ENCODE measurements at regions not wholly inside any gene's neighbourhood (a gene's known extent, or its start where the extent isn't known, plus 50 kb on each side); places are given as distances from the start of the nearest gene placed in this dataset.

GRCh38 chr9:87160148-87161102 is 213.1 kb upstream of the GAS1 start:
- Histone ChIP-seq H3K9ac (ENCODE audit: low read depth, low read length) (peak overlapping the region; percentile 63), H3K27me3 (ENCODE audit: control insufficient read depth, insufficient read depth, low read length) (no peaks in the 10 kb centered on the region), H3K4me3 (ENCODE audit: low read length) (no peak overlapping the region), H3K4me2 (ENCODE audit: low read length) (peak overlapping the region; percentile 38), H3K9me3 (replicated peaks; ENCODE audit: low read length) (no peaks in the 10 kb centered on the region), H3K36me3 (ENCODE audit: insufficient read depth, low read length) (no peaks in the 10 kb centered on the region), H3K4me1 (ENCODE audit: control insufficient read depth, insufficient read depth, low read length) (peaks cover 45% of the 10 kb centered on the region)

GRCh38 chr9:87167161-87167560 is 219.9 kb upstream of the GAS1 start:
- Histone ChIP-seq H3K36me3 (ENCODE audit: insufficient read depth, low read length) (no peaks in the 10 kb centered on the region), H3K27me3 (ENCODE audit: control insufficient read depth, insufficient read depth, low read length) (no peaks in the 10 kb centered on the region), H3K4me3 (ENCODE audit: low read length) (no peak overlapping the region), H3K4me1 (ENCODE audit: control insufficient read depth, insufficient read depth, low read length) (no peaks in the 10 kb centered on the region), H3K4me2 (ENCODE audit: low read length) (no peak overlapping the region), H3K9ac (ENCODE audit: low read depth, low read length) (no peak overlapping the region), H3K9me3 (replicated peaks; ENCODE audit: low read length) (no peaks in the 10 kb centered on the region)

DNA sequence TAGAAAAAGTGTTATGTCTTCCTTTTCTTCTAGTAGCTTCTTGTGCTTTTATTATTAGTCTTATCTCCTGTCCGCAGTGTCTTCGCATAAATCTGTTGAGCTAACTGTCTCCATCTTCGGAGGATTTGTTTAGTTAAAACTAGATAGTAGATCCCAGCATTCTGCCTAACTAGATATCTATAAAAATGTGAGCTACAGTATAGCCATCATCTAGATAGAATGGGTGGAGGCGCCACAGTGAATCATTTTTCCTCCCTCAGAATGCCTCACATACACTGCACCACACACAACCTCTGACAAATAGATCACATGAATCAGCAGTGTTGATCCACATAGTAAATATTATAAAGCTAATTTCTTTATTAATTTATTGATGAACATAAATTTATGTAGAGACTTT is 220.3 kb upstream of the GAS1 start:
- no peak overlapping the region for H3K4me2 ChIP-seq (ENCODE audit: low read length)
- no peaks in the 10 kb centered on the region for H3K36me3 ChIP-seq (ENCODE audit: insufficient read depth, low read length)
- no peak overlapping the region for H3K9ac ChIP-seq (ENCODE audit: low read depth, low read length)
- H3K9me3 ChIP-seq (replicated peaks; ENCODE audit: low read length): no peaks in the 10 kb centered on the region
- no peaks in the 10 kb centered on the region for H3K27me3 ChIP-seq (ENCODE audit: control insufficient read depth, insufficient read depth, low read length)
- H3K4me3 ChIP-seq (ENCODE audit: low read length): no peak overlapping the region
- H3K4me1 ChIP-seq (ENCODE audit: control insufficient read depth, insufficient read depth, low read length): no peaks in the 10 kb centered on the region

DNA sequence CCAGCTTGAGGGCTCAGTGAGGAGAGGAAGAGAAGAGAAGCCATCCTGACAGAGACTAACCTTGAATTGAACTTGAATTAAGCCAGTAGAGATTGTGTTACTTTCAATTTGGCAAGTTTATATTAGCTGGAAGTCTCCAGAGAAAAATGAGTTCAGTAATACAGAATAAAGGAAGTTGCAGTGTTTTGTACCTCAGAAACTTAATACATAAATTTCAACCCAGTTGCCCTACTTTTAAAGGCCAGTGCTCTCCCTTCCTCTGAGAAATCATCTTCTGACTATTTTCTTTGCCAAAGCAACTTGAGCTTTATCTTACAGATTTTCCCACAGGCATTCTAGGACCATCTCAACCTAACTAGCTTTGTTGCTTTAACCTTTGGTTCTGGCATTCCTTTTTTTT is 231.0 kb upstream of the GAS1 start:
- Histone ChIP-seq H3K9me3 (replicated peaks; ENCODE audit: low read length) (no peaks in the 10 kb centered on the region), H3K9ac (ENCODE audit: low read depth, low read length) (no peak overlapping the region), H3K27me3 (ENCODE audit: control insufficient read depth, insufficient read depth, low read length) (no peaks in the 10 kb centered on the region), H3K4me1 (ENCODE audit: control insufficient read depth, insufficient read depth, low read length) (peaks cover 11% of the 10 kb centered on the region), H3K36me3 (ENCODE audit: insufficient read depth, low read length) (no peaks in the 10 kb centered on the region), H3K4me3 (ENCODE audit: low read length) (no peak overlapping the region), H3K4me2 (ENCODE audit: low read length) (no peak overlapping the region)

DNA sequence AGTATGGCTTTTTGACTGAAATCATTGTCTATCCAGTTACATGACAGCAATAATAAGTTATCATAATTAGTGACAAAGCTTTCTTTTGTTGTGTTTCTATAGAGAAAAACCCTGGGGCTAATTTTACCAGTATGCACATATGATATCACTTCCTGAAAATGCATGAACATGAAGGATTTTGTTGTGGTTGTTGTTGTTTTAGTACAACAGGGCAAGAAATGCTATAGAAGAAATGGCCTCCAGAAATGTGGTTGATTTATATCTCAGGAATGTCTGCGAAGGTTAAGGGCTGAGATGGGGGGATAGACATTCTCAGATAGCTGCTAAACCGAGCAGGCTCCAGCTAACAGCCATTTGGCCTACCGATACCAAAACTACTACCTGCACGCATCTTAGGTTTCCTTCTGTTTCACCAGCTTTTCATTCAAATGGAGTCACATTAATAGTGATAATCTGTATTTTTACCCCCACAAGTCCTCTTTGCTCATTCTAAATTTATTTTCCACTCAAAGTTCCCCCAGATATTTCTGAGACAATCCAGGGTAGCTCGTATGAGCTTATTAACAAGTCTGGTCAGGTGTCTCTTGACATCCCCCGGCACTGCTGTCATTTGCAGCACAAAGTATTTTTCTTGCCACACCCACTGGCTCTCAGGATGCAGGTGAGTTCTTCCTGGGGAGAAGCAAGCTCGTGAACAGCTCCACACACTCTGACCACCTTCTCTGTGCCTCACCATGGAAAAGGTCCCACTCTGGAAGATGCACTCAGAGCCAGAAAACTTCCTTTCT is 232.4 kb upstream of the GAS1 start:
- Histone ChIP-seq H3K9ac (ENCODE audit: low read depth, low read length) (no peak overlapping the region), H3K27me3 (ENCODE audit: control insufficient read depth, insufficient read depth, low read length) (no peaks in the 10 kb centered on the region), H3K4me3 (ENCODE audit: low read length) (no peak overlapping the region), H3K36me3 (ENCODE audit: insufficient read depth, low read length) (no peaks in the 10 kb centered on the region), H3K4me1 (ENCODE audit: control insufficient read depth, insufficient read depth, low read length) (peaks cover 20% of the 10 kb centered on the region), H3K9me3 (replicated peaks; ENCODE audit: low read length) (no peaks in the 10 kb centered on the region), H3K4me2 (ENCODE audit: low read length) (no peak overlapping the region)

GRCh38 chr9:87180361-87180760 is 233.1 kb upstream of the GAS1 start:
- H3K9ac ChIP-seq (ENCODE audit: low read depth, low read length): no peak overlapping the region
- no peak overlapping the region for H3K4me3 ChIP-seq (ENCODE audit: low read length)

GRCh38 chr9:87180841-87181240 is 233.5 kb upstream of the GAS1 start:
- no peaks in the 10 kb centered on the region for H3K36me3 ChIP-seq (ENCODE audit: insufficient read depth, low read length)
- H3K9ac ChIP-seq (ENCODE audit: low read depth, low read length): no peak overlapping the region
- H3K4me3 ChIP-seq (ENCODE audit: low read length): no peak overlapping the region
- no peak overlapping the region for H3K4me2 ChIP-seq (ENCODE audit: low read length)
- no peaks in the 10 kb centered on the region for H3K27me3 ChIP-seq (ENCODE audit: control insufficient read depth, insufficient read depth, low read length)
- H3K9me3 ChIP-seq (replicated peaks; ENCODE audit: low read length): no peaks in the 10 kb centered on the region
- peaks cover 31% of the 10 kb centered on the region for H3K4me1 ChIP-seq (ENCODE audit: control insufficient read depth, insufficient read depth, low read length)

More at GRCh38 chr9:87180361-87180760, 233.1 kb upstream of the GAS1 start:
- Histone ChIP-seq H3K36me3 (ENCODE audit: insufficient read depth, low read length) (no peaks in the 10 kb centered on the region), H3K4me1 (ENCODE audit: control insufficient read depth, insufficient read depth, low read length) (peaks cover 26% of the 10 kb centered on the region), H3K9me3 (replicated peaks; ENCODE audit: low read length) (no peaks in the 10 kb centered on the region), H3K4me2 (ENCODE audit: low read length) (no peak overlapping the region), H3K27me3 (ENCODE audit: control insufficient read depth, insufficient read depth, low read length) (no peaks in the 10 kb centered on the region)

- Histone ChIP-seq H3K4me3 (ENCODE audit: low read length) (no peak overlapping the region), H3K9me3 (replicated peaks; ENCODE audit: low read length) (no peaks in the 10 kb centered on the region), H3K4me2 (ENCODE audit: low read length) (no peak overlapping the region), H3K9ac (ENCODE audit: low read depth, low read length) (no peak overlapping the region), H3K36me3 (ENCODE audit: insufficient read depth, low read length) (no peaks in the 10 kb centered on the region), H3K4me1 (ENCODE audit: control insufficient read depth, insufficient read depth, low read length) (peaks cover 34% of the 10 kb centered on the region), H3K27me3 (ENCODE audit: control insufficient read depth, insufficient read depth, low read length) (no peaks in the 10 kb centered on the region)
These were observed 234.4 kb upstream of the GAS1 start for GRCh38 chr9:87181670-87182069.

DNA sequence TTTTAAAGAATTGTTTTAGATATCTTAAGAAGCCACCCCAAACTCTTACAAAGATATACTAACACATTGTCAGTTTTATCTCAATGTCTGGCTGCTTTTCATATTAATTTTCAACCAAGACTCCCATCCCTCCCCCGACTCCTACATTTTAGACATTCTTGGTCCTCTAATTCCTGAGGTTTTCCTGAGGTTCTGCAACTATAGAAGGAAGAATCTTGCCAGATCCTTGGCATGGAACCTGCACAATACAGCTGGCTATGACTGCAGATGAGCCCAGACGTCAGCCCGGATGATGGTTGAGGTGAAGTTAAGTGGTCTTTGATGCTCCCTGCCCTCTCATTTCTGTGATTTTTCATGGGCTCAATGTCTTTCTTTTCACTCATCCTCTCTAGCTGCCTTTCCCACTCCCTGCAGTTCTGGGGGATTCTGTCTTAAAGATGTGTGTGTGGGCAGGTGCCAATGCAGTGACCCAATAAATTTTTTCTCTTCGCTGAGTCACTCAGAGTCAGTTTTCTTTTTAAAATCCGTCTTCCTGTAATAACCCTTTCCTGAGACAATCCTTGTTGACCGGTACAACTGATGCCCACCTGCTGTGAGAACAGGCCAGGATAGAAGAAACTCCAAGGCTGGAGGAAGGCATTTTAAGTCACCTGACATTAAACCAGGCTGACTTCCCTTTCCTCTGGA is 237.8 kb upstream of the GAS1 start:
- Histone ChIP-seq H3K36me3 (ENCODE audit: insufficient read depth, low read length) (no peaks in the 10 kb centered on the region), H3K4me2 (ENCODE audit: low read length) (peak overlapping the region; percentile 72), H3K4me1 (ENCODE audit: control insufficient read depth, insufficient read depth, low read length) (peaks cover 24% of the 10 kb centered on the region), H3K4me3 (ENCODE audit: low read length) (peak overlapping the region; percentile 34), H3K9me3 (replicated peaks; ENCODE audit: low read length) (no peaks in the 10 kb centered on the region), H3K9ac (ENCODE audit: low read depth, low read length) (peak overlapping the region; percentile 29), H3K27me3 (ENCODE audit: control insufficient read depth, insufficient read depth, low read length) (no peaks in the 10 kb centered on the region)

GRCh38 chr9:87187656-87188055 is 240.3 kb upstream of the GAS1 start:
- no peaks in the 10 kb centered on the region for H3K27me3 ChIP-seq (ENCODE audit: control insufficient read depth, insufficient read depth, low read length)
- H3K4me3 ChIP-seq (ENCODE audit: low read length): no peak overlapping the region
- H3K9me3 ChIP-seq (replicated peaks; ENCODE audit: low read length): no peaks in the 10 kb centered on the region
- H3K9ac ChIP-seq (ENCODE audit: low read depth, low read length): no peak overlapping the region
- no peaks in the 10 kb centered on the region for H3K36me3 ChIP-seq (ENCODE audit: insufficient read depth, low read length)
- peaks cover 25% of the 10 kb centered on the region for H3K4me1 ChIP-seq (ENCODE audit: control insufficient read depth, insufficient read depth, low read length)
- H3K4me2 ChIP-seq (ENCODE audit: low read length): no peak overlapping the region

- H3K9ac ChIP-seq (ENCODE audit: low read depth, low read length): no peak overlapping the region
- no peaks in the 10 kb centered on the region for H3K36me3 ChIP-seq (ENCODE audit: insufficient read depth, low read length)
- H3K4me1 ChIP-seq (ENCODE audit: control insufficient read depth, insufficient read depth, low read length): peaks cover 33% of the 10 kb centered on the region
- no peak overlapping the region for H3K4me3 ChIP-seq (ENCODE audit: low read length)
- no peaks in the 10 kb centered on the region for H3K27me3 ChIP-seq (ENCODE audit: control insufficient read depth, insufficient read depth, low read length)
- no peaks in the 10 kb centered on the region for H3K9me3 ChIP-seq (replicated peaks; ENCODE audit: low read length)
- no peak overlapping the region for H3K4me2 ChIP-seq (ENCODE audit: low read length)
These were observed 241.7 kb upstream of the GAS1 start for GRCh38 chr9:87189006-87189405.

All from skeletal muscle satellite cell (primary cell).